Limb (tissue), 2 donors: ENCODE measurements at regions not wholly inside any gene's neighbourhood (a gene's known extent, or its start where the extent isn't known, plus 50 kb on each side); places are given as distances from the start of the nearest gene placed in this dataset.

Experiments
- DNase-seq, 2 donors: peaks; one replicate each; pipeline ENCODE4 v3.0.0-alpha.2; 2016; ENCODE audit errors: extremely low spot score in 2 of 2

GRCh38 chr9:86695910-86696424, 251.3 kb downstream of the GAS1 start:
- DNase-seq: no peak

- no peak for DNase-seq
Observed at GRCh38 chr9:86690034-86690433, 257.3 kb downstream of the GAS1 start.

- no peak for DNase-seq
Observed at GRCh38 chr9:86687788-86688187, 259.5 kb downstream of the GAS1 start.

GRCh38 chr9:86685556-86685955, 261.8 kb downstream of the GAS1 start:
- DNase-seq: no peak

- no peak for DNase-seq
Observed at GRCh38 chr9:86684148-86684547, 263.2 kb downstream of the GAS1 start.

- no peak for DNase-seq
Observed at GRCh38 chr9:86682240-86682639, 265.1 kb downstream of the GAS1 start.

GRCh38 chr9:86679909-86680308, 267.4 kb downstream of the GAS1 start:
- no peak for DNase-seq

- DNase-seq: no peak
Observed at GRCh38 chr9:86676396-86676795, 270.9 kb downstream of the GAS1 start.

- DNase-seq: no peak
Observed at GRCh38 chr9:86675805-86676204, 271.5 kb downstream of the GAS1 start.

GRCh38 chr9:86674487-86674886, 272.8 kb downstream of the GAS1 start:
- DNase-seq: no peak

- no peak for DNase-seq
Observed at GRCh38 chr9:86672966-86673365, 274.3 kb downstream of the GAS1 start.

- no peak for DNase-seq
Observed at GRCh38 chr9:86672301-86672700, 275.0 kb downstream of the GAS1 start.

GRCh38 chr9:86671018-86671417, 276.3 kb downstream of the GAS1 start:
- DNase-seq: no peak

- DNase-seq: no peak
Observed at GRCh38 chr9:86670536-86670935, 276.8 kb downstream of the GAS1 start.

GRCh38 chr9:86670076-86670475, 277.2 kb downstream of the GAS1 start:
- DNase-seq: no peak

- DNase-seq: peak in 1 of 2 donors; percentile 54
Observed at GRCh38 chr9:86669422-86669821, 277.9 kb downstream of the GAS1 start.

GRCh38 chr9:86668488-86668887, 278.8 kb downstream of the GAS1 start:
- no peak for DNase-seq

GRCh38 chr9:86667307-86667706, 280.0 kb downstream of the GAS1 start:
- DNase-seq: no peak

- DNase-seq: no peak
Observed at GRCh38 chr9:86665416-86665815, 281.9 kb downstream of the GAS1 start.

- DNase-seq: no peak
Observed at GRCh38 chr9:86664603-86665002, 282.7 kb downstream of the GAS1 start.

- DNase-seq: no peak
Observed at GRCh38 chr9:86663905-86664304, 283.4 kb downstream of the GAS1 start.

- DNase-seq: no peak
Observed at GRCh38 chr9:86662890-86663468, 284.3 kb downstream of the GAS1 start.

GRCh38 chr9:86660146-86660943, 287.0 kb downstream of the GAS1 start:
- no peak for DNase-seq
